Rectal smooth muscle tissue (tissue), 1 donor: ENCODE measurements at regions not wholly inside any gene's neighbourhood (a gene's known extent, or its start where the extent isn't known, plus 50 kb on each side); places are given as distances from the start of the nearest gene placed in this dataset.

Experiments
- H3K27ac ChIP-seq: one replicate; pipeline ENCODE4 v1.7.0; 2013; ENCODE audit warnings: low read depth, low read length, inconsistent platforms
- H3K27me3 ChIP-seq: one replicate; pipeline ENCODE4 v1.7.0; 2013; ENCODE audit warnings: low read length; ENCODE audit not compliant: control insufficient read depth, insufficient read depth
- H3K36me3 ChIP-seq: one replicate; pipeline ENCODE4 v1.7.0; 2013; ENCODE audit warnings: low read length; ENCODE audit not compliant: control insufficient read depth, insufficient read depth
- H3K4me1 ChIP-seq: one replicate; pipeline ENCODE4 v1.7.0; 2013; ENCODE audit warnings: low read length; ENCODE audit not compliant: control insufficient read depth, insufficient read depth
- H3K4me3 ChIP-seq: one replicate; pipeline ENCODE4 v1.7.0; 2013; ENCODE audit warnings: low read length
- H3K9ac ChIP-seq: one replicate; pipeline ENCODE4 v1.7.0; 2013; ENCODE audit warnings: low read length

- H3K9ac ChIP-seq, result no peak overlapping the region
- no peaks in the 10 kb centered on the region for H3K27me3 ChIP-seq
- no peak overlapping the region for H3K4me3 ChIP-seq
- H3K4me1 ChIP-seq, result no peaks in the 10 kb centered on the region
- no peak overlapping the region for H3K27ac ChIP-seq
- H3K36me3 ChIP-seq, result no peaks in the 10 kb centered on the region
Observed at GRCh38 chr2:19846567-19846966, 55.2 kb downstream of the TTC32 start.

- no peaks in the 10 kb centered on the region for H3K36me3 ChIP-seq
- no peak overlapping the region for H3K9ac ChIP-seq
- H3K4me3 ChIP-seq, result no peak overlapping the region
- no peaks in the 10 kb centered on the region for H3K27me3 ChIP-seq
- no peak overlapping the region for H3K27ac ChIP-seq
- H3K4me1 ChIP-seq, result no peaks in the 10 kb centered on the region
Observed at GRCh38 chr2:19846030-19846429, 55.8 kb downstream of the TTC32 start.

GRCh38 chr2:19845323-19845920, 56.4 kb downstream of the TTC32 start:
- H3K4me3 ChIP-seq, result no peak overlapping the region
- no peaks in the 10 kb centered on the region for H3K36me3 ChIP-seq
- no peak overlapping the region for H3K9ac ChIP-seq
- no peak overlapping the region for H3K27ac ChIP-seq
- H3K4me1 ChIP-seq, result no peaks in the 10 kb centered on the region
- no peaks in the 10 kb centered on the region for H3K27me3 ChIP-seq

DNA sequence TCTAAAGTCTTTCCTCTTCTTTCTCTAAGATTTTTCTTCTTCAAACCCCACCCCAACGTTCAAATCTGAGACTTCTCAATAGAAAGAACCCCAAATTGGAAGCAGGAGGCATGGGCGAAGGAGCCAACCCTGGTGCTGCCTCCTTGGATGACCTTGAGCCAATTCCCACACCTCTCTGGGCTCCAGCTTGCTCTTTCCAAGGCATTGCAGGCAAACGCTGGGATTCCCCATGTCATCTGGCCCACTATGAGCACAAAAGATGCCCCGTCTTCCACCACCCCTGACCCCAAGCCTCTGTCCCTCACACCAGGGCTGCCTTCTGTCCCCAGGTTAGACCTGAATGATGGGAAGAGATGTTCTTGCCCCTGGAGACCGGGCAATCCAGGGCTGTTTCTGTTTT, 57.0 kb downstream of the TTC32 start:
- H3K4me3 ChIP-seq, result no peak overlapping the region
- no peaks in the 10 kb centered on the region for H3K4me1 ChIP-seq
- H3K27me3 ChIP-seq, result no peaks in the 10 kb centered on the region
- no peaks in the 10 kb centered on the region for H3K36me3 ChIP-seq
- no peak overlapping the region for H3K27ac ChIP-seq
- no peak overlapping the region for H3K9ac ChIP-seq

- Histone ChIP-seq H3K9ac (no peak overlapping the region), H3K4me1 (no peaks in the 10 kb centered on the region), H3K27ac (no peak overlapping the region), H3K27me3 (no peaks in the 10 kb centered on the region), H3K4me3 (no peak overlapping the region), H3K36me3 (no peaks in the 10 kb centered on the region)
Observed at GRCh38 chr2:19843992-19844515, 57.7 kb downstream of the TTC32 start.

GRCh38 chr2:19841918-19842693, 59.7 kb downstream of the TTC32 start:
- no peaks in the 10 kb centered on the region for H3K27me3 ChIP-seq
- no peak overlapping the region for H3K27ac ChIP-seq
- H3K4me3 ChIP-seq, result no peak overlapping the region
- no peaks in the 10 kb centered on the region for H3K4me1 ChIP-seq
- no peak overlapping the region for H3K9ac ChIP-seq
- no peaks in the 10 kb centered on the region for H3K36me3 ChIP-seq

DNA sequence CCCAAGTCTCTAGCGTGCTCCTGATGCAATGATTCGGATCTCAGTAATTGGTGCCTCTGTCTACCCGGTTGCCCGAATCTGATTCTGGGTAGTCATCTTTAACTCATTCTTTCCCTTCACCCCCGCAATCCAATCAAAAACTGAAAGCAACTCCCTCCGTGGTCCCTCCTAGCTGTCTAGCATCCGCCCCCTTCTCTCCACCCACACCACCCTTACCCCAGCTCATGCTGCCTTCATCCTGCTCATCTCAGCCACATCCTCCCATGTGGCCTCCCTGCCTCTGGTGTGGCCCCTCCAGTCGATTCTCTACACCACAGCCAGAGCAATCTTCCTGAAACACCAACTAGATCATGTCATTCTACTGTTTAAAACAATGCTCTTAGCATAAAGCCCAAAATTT, 62.3 kb downstream of the TTC32 start:
- H3K9ac ChIP-seq, result no peak overlapping the region
- H3K4me1 ChIP-seq, result peaks cover 9% of the 10 kb centered on the region
- no peak overlapping the region for H3K4me3 ChIP-seq
- H3K36me3 ChIP-seq, result no peaks in the 10 kb centered on the region
- no peak overlapping the region for H3K27ac ChIP-seq
- no peaks in the 10 kb centered on the region for H3K27me3 ChIP-seq

DNA sequence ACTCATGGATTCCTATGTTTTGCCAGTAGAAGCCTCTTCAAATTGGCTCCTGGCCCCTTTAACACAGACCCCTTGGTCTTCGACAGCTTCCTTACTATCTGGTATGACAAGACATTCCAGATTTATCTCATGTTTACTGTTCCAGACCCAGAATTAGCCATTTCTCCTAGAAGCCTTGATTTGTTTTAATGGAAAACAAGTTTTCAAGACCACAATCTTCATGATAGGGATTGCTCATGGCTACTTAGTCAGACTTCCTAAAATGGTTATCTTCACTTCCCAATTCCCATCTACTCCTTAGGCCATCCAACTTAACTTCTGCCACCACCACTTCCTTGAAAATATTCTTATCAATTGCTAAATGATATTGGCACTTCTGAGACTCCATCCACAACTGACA, 63.2 kb downstream of the TTC32 start:
- H3K36me3 ChIP-seq, result no peaks in the 10 kb centered on the region
- H3K4me3 ChIP-seq, result no peak overlapping the region
- H3K27me3 ChIP-seq, result no peaks in the 10 kb centered on the region
- no peak overlapping the region for H3K9ac ChIP-seq
- no peak overlapping the region for H3K27ac ChIP-seq
- H3K4me1 ChIP-seq, result peaks cover 9% of the 10 kb centered on the region

- no peaks in the 10 kb centered on the region for H3K36me3 ChIP-seq
- H3K4me3 ChIP-seq, result no peak overlapping the region
- peaks cover 9% of the 10 kb centered on the region for H3K4me1 ChIP-seq
- no peaks in the 10 kb centered on the region for H3K27me3 ChIP-seq
- H3K27ac ChIP-seq, result no peak overlapping the region
- H3K9ac ChIP-seq, result no peak overlapping the region
Observed at GRCh38 chr2:19837235-19837766, 64.5 kb downstream of the TTC32 start.

- Histone ChIP-seq H3K36me3 (no peaks in the 10 kb centered on the region), H3K9ac (no peak overlapping the region), H3K4me3 (no peak overlapping the region), H3K4me1 (peaks cover 9% of the 10 kb centered on the region), H3K27ac (peak overlapping the region; percentile 49), H3K27me3 (no peaks in the 10 kb centered on the region)
Observed at GRCh38 chr2:19835781-19836281, 66.0 kb downstream of the TTC32 start.

DNA sequence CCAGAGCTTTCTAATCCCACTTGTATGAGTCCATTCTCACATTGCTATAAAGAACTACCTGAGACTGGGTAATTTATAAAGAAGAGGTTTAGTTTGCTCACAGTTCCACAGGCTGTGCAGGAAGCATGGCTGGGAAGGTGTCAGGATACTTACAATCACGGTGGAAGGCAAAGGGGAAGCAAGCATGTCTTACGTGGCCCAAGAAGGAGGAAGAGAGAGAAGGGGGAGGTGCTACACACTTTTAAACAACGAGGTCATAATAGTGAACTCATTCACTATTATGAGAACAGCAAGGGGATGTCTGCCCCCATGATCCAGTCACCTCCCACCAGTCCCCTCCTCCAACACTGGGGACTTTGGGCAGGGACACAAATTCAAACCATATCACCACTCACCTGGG, 67.8 kb downstream of the TTC32 start:
- H3K27me3 ChIP-seq, result no peaks in the 10 kb centered on the region
- H3K27ac ChIP-seq, result no peak overlapping the region
- no peaks in the 10 kb centered on the region for H3K36me3 ChIP-seq
- no peak overlapping the region for H3K4me3 ChIP-seq
- H3K9ac ChIP-seq, result no peak overlapping the region
- H3K4me1 ChIP-seq, result peaks cover 9% of the 10 kb centered on the region

- Histone ChIP-seq H3K36me3 (no peaks in the 10 kb centered on the region), H3K27me3 (no peaks in the 10 kb centered on the region), H3K27ac (no peak overlapping the region), H3K4me1 (no peaks in the 10 kb centered on the region), H3K4me3 (no peak overlapping the region), H3K9ac (no peak overlapping the region)
Observed at GRCh38 chr2:19829672-19830071, 72.1 kb downstream of the TTC32 start.
